Limb (tissue), 2 donors: ENCODE measurements at regions not wholly inside any gene's neighbourhood (a gene's known extent, or its start where the extent isn't known, plus 50 kb on each side); places are given as distances from the start of the nearest gene placed in this dataset.

ENCODE experiments used
- DNase-seq, 2 donors: peaks; one replicate each; pipeline ENCODE4 v3.0.0-alpha.2; 2016; ENCODE audit errors: extremely low spot score in 2 of 2

- no peak for DNase-seq
These were observed 620.5 kb downstream of the IRX1 start for GRCh38 chr5:4216142-4216541.

DNA sequence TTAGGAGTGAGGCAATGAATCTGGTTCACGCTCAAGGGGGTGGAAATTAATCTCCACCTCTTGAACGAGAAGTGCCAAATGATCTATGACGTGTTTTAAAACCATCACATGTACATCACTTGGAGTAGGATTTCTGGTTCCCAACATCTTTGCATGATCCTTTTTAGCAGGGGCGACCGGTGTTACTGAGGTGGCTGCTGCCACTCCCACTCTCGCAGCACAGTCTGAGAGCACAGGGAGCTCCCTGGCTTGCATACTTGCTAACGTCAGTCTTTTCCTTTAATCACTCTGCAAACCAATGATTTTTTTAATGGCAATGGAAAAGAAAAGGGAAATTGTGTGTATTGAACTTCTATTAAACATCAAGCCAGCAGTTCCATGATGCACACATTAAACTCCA lies 624.4 kb downstream of the IRX1 start:
- DNase-seq: no peak

- DNase-seq: no peak
These were observed 625.4 kb downstream of the IRX1 start for GRCh38 chr5:4221048-4221447.

DNA sequence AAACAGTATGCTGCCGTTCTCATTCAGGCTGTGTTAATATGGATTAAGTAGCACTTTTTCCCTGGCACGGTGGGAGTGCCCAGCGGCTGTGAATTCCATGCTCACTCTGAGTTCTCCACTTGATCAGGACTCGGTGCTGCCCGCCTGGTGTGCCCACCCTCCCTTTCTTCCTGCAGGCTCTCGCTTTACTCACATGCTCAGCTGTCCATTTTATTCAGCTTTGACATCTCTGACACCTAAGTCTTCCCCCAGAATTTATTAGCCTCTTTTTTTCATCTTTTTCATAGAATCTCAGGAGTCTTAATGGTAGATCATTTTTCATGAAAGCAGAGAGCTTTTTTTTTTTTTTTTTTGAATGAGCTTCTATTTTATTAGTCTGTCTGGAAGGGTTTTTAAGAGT lies 626.5 kb downstream of the IRX1 start:
- no peak for DNase-seq

- DNase-seq: no peak
These were observed 627.2 kb downstream of the IRX1 start for GRCh38 chr5:4222821-4223220.

DNA sequence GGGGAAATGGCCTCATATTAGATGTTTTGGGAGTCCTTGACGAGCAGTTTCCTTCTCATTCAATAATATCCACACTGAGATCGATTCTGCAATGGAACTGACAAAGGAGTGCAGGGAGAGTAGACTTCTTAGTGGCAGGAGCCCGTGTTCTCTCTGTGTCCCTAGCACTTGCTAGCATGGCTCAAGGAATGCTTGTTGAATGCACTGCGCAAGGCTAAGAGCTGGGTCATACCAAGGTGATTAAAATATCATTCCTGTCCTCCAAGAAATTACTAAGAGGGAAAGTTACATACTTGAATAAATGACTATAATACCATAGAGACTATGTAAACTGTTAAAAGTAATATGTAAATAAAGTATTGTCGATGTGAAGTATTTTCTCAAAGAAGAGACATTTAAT lies 630.1 kb downstream of the IRX1 start:
- no peak for DNase-seq

DNA sequence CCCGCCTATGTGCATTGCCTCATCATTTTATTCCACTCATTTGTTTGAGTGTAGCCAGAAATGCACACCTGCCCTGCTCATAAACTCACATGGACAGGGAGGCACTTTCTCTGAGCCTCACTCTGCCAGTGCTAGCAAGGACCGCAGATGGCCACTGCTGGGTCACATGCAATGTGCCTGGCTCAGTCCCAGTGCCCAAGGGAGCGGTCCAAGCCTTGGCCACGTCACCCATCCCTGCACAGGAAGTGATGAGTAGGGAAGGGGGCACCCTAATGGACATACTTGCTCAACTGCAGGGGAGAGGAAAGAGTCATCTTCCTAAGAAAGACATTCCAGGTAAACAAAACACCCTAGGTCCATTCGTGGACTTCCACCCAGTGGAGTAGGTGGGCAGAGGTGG lies 630.9 kb downstream of the IRX1 start:
- no peak for DNase-seq

GRCh38 chr5:4228708-4229107 lies 633.1 kb downstream of the IRX1 start:
- DNase-seq: no peak

DNA sequence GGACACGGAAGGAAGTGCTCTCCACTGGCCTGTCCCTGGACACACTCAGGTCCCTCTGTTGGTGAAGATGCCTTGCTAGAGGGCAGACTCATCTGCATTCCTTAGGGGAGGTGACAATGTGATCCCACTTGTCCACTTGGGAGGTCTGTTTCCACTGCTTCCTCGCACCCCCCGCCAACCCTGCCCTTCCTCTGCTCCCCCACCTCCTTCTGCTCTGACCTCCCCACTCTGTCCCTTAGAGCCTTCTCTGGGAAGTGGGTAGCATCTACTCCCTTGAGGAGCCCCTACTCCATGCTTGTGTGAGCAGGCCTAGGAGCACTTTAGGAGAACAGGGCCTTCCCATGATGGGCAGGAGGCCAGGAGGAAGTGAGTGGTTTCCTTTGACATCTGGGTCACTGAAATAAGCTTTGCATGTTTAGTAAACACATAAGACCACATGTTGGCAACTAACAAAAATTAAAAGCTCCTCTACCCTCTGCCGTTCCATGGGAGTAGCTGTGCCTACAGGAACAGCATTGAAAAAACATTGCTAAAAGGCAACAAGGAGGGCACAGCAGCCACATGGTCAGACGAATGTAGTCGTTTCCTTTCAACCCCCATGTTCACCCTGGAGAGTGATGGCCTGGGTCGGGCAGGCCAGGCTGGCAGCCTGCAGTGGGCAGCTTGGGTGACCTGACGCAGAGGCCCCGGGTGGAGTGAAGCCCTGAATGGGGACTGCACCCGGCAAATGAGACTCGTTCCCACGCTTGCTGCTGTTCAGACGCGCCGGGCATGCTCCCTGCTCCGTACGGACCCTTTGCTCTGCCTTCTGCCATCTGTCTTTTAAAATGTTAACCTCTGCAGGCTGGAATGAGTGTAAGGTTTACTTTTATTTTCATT lies 634.0 kb downstream of the IRX1 start:
- no peak for DNase-seq

- DNase-seq: no peak
These were observed 634.8 kb downstream of the IRX1 start for GRCh38 chr5:4230471-4230785.

DNA sequence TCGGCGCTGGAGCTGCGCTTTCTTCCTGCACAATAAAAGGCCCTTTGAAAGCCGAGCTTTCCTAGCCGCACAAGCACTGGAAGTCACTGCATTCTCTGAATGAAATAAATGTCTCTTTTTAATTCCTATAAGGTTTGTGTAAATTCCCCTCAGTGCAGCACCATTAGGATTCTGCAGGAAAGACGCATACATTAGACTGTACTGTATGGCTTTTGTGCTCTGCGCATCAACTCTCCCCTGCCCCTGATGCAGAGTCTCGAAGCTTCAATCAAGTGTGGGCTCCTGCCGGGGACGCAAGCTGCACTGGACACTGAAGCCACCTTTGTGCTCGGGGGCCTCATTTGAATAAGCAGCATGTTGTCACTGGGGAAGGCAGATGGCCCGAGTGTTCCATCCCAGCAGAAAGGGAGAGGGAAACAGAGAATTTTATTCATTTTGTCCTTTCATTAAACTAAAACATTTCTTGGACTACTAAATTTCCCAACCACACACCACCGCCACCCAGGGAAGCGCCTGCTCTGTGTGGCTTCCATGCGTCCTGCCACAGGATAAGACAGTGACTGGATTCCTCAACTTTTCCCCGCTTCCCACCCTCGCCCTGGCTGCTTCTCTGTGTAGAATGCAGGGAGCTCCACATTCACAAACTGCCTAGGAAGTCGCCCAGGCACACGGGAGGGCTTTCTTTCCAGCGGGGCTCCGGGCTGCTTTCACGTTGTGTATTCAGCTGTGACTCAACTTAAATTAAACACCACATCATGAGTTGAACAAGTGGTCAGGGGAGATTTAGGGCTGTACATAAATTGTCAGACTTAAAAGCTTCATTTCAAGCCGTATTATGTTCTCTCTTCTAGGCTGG lies 635.4 kb downstream of the IRX1 start:
- peak in 1 of 2 donors; percentile 46 for DNase-seq

GRCh38 chr5:4232084-4232483 lies 636.5 kb downstream of the IRX1 start:
- no peak for DNase-seq

DNA sequence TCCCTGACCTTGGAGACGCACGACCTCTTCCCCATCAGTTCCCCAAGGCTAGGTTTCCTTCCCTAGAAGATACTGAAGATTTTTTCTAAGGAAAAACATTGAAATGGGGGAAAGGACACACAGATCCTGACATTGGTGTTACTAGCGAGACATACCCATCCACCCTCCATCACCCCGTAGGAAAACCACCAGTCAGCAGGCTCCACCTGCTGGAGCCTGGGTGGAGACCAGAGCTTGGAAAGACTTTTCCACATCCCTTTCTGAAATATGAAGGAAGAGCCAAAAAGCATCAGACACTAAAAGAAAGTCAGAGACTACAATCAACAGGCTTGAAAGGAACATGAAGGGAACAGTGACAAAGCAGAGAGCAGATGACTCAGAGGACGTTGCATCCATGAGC lies 638.0 kb downstream of the IRX1 start:
- DNase-seq: no peak

DNA sequence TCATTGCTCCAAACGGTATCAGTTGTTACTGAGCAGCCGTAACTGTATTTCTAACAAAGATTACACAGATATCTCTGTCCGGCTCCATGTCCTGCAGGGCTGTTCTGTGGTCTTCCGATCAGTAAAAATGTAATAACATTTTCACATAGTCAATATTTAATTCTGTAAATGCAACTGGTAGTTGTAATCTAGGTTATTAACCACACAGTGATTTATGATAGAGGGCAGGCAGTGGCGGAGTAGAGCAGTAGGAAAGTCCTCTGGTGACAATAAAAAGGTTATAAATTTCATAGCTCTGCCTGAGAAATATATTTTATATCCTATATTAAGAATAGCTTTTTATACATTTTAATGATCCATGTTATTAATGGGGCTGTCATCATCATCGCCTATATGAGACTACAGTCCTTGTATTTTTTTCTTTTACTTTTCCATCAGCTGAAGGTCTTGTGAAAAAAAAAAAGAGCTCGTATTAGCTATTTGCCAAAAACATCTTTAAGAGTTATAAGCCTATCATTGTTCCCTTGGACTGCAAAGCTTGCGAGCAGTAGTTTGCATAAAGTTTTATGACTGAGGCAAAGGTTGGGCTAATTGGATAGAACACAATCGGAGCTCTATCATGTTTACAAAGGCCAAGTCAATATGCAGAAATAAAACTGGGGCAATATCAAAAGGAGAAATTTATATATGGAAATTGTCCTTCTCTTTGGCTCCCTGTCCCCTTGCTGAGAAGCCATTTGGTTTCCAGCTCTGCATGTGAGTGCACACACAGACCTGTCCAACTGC lies 648.0 kb downstream of the IRX1 start:
- no peak for DNase-seq

DNA sequence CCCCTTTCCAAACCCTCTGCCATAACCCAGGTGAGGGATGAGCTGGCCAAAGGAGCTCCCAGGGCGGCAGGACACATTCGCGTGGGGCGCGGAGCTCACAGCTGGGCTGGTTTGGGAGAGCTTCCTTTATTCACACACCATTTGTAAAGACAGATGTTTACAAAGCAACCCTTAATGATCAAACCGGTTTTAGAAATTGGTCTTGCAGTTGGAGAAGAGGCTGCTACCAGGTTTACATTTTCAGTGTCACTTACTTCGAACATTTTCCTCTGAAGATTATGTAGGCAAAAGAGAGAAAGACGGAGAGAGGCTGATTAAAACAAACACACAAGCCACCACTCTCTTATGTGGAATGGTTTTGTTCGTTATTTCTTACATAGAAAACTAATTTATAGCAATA lies 648.7 kb downstream of the IRX1 start:
- DNase-seq: no peak

DNA sequence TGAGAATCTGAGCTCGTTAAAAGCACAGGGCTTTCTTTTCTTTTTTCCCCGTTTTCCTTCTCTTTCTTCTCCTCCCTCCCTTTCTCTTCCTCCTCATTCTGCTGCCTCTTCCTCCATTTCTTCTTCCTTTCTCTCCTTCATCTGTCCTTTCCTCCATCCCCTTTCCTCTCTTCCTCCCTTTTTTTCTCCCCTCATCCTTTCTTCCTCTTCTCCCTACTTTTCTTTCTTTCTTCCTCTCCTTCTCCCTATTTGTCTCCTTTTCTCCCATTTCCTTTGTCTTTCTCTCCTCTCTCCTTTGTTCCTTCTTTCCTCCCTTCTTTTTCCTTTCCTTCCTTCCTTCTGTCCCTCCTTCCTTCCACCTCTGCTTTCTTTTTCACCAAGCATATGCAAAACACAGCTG lies 649.4 kb downstream of the IRX1 start:
- DNase-seq: no peak

DNA sequence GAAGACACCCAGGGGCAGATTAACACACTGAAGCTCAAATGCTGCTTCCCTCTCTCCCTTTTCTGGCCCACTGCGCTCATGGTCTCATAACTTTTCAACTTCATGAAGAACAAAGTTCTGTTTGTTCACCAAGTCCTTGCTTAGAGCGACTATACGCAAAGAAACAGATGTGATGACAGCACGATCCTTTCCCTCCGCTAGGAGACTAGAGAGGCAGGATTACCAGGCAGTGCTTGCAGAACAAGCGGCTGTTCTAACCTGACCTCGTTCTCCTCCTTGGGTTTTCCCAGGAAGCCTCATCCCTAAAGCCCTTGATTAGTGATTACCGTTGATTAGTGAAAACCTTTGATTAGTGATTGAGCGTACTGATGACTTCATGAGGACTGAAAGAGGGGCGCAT lies 649.9 kb downstream of the IRX1 start:
- no peak for DNase-seq

GRCh38 chr5:4246447-4246846 lies 650.8 kb downstream of the IRX1 start:
- DNase-seq: no peak

DNA sequence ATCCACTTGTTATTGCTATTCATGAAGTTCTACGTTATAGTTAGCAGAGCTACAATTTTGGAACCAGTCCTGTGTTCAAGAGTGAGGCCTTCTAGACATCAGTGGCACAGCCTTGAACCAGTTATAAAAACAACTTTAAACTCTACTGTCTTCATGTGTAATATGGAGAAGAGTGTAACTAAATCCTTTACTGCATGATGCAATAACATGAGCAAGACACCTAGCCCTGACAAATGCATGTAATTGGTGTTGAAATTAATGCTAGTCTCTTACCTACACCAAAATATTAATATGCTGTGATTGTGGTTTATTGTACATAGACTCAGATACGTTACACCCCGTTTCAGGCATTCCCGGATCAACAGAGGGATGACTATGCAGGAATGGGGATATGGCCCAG lies 654.6 kb downstream of the IRX1 start:
- DNase-seq: no peak

DNA sequence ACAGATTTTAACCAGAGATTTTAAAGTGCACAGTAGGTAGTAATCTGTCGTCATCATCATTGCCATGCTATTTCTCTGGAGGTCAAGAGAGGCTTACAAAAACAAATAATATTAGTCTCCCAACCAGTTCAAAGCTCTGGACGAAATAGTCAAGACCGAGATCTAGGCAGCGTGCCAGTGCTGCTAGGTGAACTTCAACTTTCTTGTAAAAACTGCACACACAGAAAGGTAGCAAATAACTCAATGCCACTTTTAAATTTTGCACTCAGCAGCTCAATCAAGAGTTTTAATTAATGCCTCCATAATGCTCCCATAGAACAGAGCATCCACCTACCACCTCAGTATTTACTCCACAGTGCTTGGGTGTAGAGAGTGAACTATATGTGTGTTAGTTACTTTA lies 656.8 kb downstream of the IRX1 start:
- no peak for DNase-seq

DNA sequence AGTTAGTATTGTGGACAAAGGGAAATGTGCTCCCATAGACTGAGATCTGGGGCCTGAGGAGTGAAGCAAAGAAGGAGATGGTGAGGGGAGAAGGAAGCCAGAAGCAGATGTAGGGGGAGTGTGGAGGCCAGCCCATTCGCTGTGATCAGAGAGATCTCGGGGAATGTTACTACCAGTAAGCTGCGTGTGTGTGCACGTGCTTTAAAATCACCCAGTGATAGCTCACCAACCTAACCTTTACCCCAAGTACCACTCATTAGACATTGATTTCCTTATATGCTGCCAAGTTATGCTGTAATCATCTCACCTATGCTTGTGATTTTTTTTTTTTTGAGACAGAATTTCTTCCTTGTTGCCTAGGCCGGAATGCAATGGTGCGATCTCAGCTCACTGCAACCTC lies 659.1 kb downstream of the IRX1 start:
- no peak for DNase-seq

- DNase-seq: no peak
These were observed 659.8 kb downstream of the IRX1 start for GRCh38 chr5:4255441-4255840.
